ENCODE measurements at regions not wholly inside any gene's neighbourhood (a gene's known extent, or its start where the extent isn't known, plus 50 kb on each side); places are given as distances from the start of the nearest gene placed in this dataset.
"Not testable (repeated sequence)": the region's sequence is repeated elsewhere in the genome, so short reads cannot be mapped to it uniquely, and the experiment has no call there.

DNA sequence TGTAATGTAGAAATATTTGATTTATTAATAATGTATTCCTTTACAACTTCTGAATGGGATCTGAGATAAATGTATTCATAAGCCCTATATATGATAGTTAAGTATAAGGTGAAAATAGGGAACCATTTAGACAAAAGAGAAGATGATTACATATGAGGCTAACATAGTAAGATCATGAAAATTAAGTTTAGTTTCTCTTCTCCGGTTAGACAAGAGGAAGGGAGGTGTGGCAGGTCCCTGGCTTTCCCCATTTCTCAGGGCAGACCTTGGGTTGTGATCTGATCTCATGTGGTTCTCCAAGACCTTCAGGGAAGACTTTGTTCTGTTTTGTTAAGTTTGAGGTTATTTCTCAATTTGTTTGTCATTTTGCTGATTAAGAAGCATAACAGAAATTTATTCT is 341.3 kb downstream of the CNTNAP3B start:
- not testable (repeated sequence) for H3K9ac ChIP-seq (ENCODE audit: low read length); H3K4me3 ChIP-seq (ENCODE audit: low read depth, low read length); H3K36me3 ChIP-seq (ENCODE audit: control insufficient read depth, insufficient read depth, low read length); H3K27ac ChIP-seq (ENCODE audit: low read depth, low read length); H3K9me3 ChIP-seq (ENCODE audit: control insufficient read depth, insufficient read depth, low read depth, low read length); H3K27me3 ChIP-seq (ENCODE audit: control insufficient read depth, insufficient read depth, low read length); H3K4me1 ChIP-seq (ENCODE audit: control insufficient read depth, insufficient read depth, low read length)

DNA sequence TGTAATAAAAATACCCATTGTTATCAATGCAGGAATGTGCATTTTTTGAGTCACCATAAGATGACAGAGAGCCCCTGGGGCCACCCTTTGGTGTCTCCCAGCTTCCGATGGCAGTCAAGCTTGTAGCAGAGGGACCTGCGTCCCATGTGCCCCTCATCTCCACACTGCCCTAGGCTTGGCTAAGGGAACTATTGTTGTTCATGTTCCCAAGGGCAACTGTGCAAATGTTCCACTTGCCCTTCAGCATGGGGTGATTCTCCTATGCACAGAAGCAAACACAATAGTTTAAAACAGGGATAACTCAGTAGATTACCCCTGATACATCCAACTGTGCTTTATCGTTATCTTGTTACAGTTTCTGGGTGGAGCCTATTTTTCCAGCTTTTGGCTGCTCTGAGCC is 342.0 kb downstream of the CNTNAP3B start:
- not testable (repeated sequence) for H3K36me3 ChIP-seq (ENCODE audit: control insufficient read depth, insufficient read depth, low read length); H3K27ac ChIP-seq (ENCODE audit: low read depth, low read length); H3K9ac ChIP-seq (ENCODE audit: low read length); H3K27me3 ChIP-seq (ENCODE audit: control insufficient read depth, insufficient read depth, low read length); H3K9me3 ChIP-seq (ENCODE audit: control insufficient read depth, insufficient read depth, low read depth, low read length); H3K4me1 ChIP-seq (ENCODE audit: control insufficient read depth, insufficient read depth, low read length); H3K4me3 ChIP-seq (ENCODE audit: low read depth, low read length)

DNA sequence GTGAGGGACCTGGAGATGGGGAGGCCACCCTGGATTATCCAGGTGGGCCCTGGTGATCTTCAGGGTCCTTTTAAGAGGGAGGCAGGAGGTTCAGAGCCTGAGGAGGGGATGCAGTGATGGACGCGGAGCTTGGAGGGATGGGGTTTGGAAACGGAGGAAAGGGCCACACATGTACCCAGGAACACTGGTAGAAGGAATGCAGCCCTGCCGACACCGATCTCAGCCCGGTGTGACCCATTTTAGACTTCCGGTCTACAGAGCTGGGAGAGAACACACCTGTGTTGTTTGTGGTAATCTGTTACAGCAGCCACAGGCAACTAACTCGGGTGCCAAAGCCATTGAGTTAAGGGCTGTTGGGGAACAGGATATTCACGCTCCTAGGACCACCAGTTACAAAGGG is 345.2 kb downstream of the CNTNAP3B start:
- not testable (repeated sequence) for H3K4me3 ChIP-seq (ENCODE audit: low read depth, low read length); H3K27ac ChIP-seq (ENCODE audit: low read depth, low read length); H3K4me1 ChIP-seq (ENCODE audit: control insufficient read depth, insufficient read depth, low read length); H3K9me3 ChIP-seq (ENCODE audit: control insufficient read depth, insufficient read depth, low read depth, low read length); H3K27me3 ChIP-seq (ENCODE audit: control insufficient read depth, insufficient read depth, low read length); H3K9ac ChIP-seq (ENCODE audit: low read length); H3K36me3 ChIP-seq (ENCODE audit: control insufficient read depth, insufficient read depth, low read length)

DNA sequence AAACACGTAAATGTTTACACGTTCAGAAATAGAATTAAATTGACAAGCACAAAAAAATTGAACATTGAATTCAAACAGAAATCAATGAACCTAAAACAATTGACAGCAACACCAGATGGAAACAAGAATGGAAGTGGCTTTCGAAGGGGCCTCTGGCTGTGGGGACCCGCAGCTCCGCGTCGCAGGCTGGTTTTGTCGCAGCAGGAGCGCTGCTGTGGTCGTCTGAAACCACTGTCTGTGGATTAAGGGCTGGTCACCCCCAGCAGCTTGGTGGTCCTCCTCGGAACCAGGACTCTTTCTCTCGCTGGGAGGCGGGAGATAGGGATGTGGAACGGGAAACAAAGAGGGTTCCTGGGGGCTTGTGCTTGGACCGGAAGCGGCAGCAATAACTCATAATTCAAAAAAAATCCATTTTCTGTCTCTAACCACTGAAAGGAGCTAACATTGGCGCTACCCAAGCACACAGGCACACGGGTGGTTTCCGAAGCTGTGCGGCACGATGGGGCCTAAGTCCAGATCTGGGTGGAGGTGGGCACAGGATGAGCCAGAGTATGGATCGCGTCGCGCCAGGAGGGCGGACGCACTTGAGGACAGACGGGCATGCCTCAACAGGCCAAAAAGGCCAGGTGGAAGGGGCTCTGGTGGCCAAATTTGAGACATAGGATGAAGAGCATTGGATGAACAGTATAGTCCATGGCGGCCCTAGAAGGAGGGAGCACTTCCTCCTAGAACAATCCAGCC is 346.0 kb downstream of the CNTNAP3B start:
- not testable (repeated sequence) for H3K27me3 ChIP-seq (ENCODE audit: control insufficient read depth, insufficient read depth, low read length); H3K9me3 ChIP-seq (ENCODE audit: control insufficient read depth, insufficient read depth, low read depth, low read length); H3K9ac ChIP-seq (ENCODE audit: low read length); H3K27ac ChIP-seq (ENCODE audit: low read depth, low read length); H3K36me3 ChIP-seq (ENCODE audit: control insufficient read depth, insufficient read depth, low read length); H3K4me3 ChIP-seq (ENCODE audit: low read depth, low read length); H3K4me1 ChIP-seq (ENCODE audit: control insufficient read depth, insufficient read depth, low read length)

DNA sequence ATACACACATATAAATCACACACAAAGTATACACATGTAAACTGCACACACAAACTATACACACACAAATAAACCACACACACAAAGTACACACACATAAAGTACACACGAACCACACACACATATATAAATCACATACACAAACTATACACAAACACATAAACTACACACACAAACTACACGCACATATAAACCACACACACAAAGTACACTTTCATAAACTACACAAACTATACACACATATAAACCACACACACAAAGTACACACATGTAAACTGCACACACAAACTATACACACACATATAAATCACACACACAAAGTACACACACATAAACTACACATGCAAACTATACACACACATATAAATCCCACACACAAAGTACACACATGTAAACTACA is 347.3 kb downstream of the CNTNAP3B start:
- not testable (repeated sequence) for H3K4me3 ChIP-seq (ENCODE audit: low read depth, low read length); H3K9ac ChIP-seq (ENCODE audit: low read length); H3K27me3 ChIP-seq (ENCODE audit: control insufficient read depth, insufficient read depth, low read length); H3K27ac ChIP-seq (ENCODE audit: low read depth, low read length); H3K4me1 ChIP-seq (ENCODE audit: control insufficient read depth, insufficient read depth, low read length); H3K9me3 ChIP-seq (ENCODE audit: control insufficient read depth, insufficient read depth, low read depth, low read length); H3K36me3 ChIP-seq (ENCODE audit: control insufficient read depth, insufficient read depth, low read length)

DNA sequence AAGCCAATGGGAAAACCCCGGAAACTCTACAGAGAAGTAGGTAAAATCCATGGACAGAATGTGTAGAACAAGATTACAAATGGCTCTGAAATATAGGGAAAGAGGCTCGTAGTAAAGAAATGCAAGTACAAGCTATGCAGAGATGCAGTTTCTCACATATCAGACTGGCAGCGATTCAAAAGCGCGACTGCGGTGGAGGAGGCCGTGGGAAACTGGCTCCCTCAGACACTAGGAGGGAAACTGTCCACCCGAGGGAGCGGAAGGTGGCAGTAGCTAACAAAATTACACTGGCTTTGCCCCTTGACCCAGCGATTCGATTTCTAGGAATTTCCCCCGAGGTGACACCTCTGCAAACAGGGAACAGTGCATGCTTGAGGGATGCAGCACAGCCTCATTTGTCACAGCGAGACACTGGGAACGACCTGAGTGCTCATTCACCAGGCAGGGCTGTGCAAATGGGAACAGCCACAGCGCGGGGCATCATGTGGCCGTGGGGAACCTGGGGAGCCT is 349.3 kb downstream of the CNTNAP3B start:
- not testable (repeated sequence) for H3K9me3 ChIP-seq (ENCODE audit: control insufficient read depth, insufficient read depth, low read depth, low read length); H3K4me3 ChIP-seq (ENCODE audit: low read depth, low read length)

DNA sequence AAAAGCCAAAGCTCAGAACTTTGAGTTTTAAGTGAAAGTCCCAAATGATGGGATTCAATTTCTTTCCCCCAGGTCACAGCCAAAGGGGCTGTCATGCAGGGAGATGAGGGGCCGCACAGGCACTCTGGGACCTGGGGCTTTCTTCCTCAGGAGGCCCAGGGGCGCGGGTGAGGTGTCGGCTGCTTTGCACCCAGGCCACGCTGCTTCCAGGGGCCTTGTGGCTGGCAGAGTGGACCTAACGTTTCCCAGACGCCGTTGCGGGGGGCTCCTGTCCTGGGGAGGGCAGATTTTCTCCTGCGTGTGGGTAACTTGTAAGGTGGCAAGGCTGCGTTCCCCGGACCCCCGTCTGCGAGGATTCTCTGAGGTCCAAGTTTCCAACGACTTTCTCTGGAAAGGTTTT is 350.0 kb downstream of the CNTNAP3B start:
- not testable (repeated sequence) for H3K27ac ChIP-seq (ENCODE audit: low read depth, low read length); H3K9ac ChIP-seq (ENCODE audit: low read length); H3K36me3 ChIP-seq (ENCODE audit: control insufficient read depth, insufficient read depth, low read length); H3K9me3 ChIP-seq (ENCODE audit: control insufficient read depth, insufficient read depth, low read depth, low read length); H3K4me3 ChIP-seq (ENCODE audit: low read depth, low read length); H3K27me3 ChIP-seq (ENCODE audit: control insufficient read depth, insufficient read depth, low read length); H3K4me1 ChIP-seq (ENCODE audit: control insufficient read depth, insufficient read depth, low read length)

More for the DNA sequence above, 349.3 kb downstream of the CNTNAP3B start:
- not testable (repeated sequence) for H3K27me3 ChIP-seq (ENCODE audit: control insufficient read depth, insufficient read depth, low read length); H3K4me1 ChIP-seq (ENCODE audit: control insufficient read depth, insufficient read depth, low read length); H3K27ac ChIP-seq (ENCODE audit: low read depth, low read length); H3K36me3 ChIP-seq (ENCODE audit: control insufficient read depth, insufficient read depth, low read length); H3K9ac ChIP-seq (ENCODE audit: low read length)

DNA sequence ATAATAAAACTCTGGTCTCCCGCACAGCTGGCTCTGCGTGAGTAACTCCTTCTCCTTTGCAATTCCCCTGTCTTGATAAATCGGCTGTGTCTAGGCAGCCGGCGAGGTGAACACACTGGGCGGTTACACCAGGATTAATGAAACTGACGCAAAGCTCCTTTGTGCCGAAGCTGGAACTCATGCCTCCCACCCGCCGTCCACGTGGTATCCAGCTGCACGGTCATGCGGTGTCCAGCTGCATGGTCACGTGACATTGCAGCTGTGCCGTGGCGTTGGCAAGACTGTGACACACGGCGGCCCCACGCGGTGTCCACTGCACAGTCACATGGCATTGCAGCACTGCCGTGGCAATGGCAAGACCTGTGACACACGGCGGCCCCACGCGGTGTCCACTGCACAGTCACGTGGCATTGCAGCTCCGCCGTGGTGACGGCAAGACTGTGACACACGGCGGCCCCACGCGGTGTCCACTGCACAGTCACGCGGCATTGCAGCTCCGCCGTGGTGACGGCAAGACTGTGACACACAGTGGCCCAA is 350.6 kb downstream of the CNTNAP3B start:
- not testable (repeated sequence) for H3K4me3 ChIP-seq (ENCODE audit: low read depth, low read length); H3K36me3 ChIP-seq (ENCODE audit: control insufficient read depth, insufficient read depth, low read length); H3K9me3 ChIP-seq (ENCODE audit: control insufficient read depth, insufficient read depth, low read depth, low read length); H3K27me3 ChIP-seq (ENCODE audit: control insufficient read depth, insufficient read depth, low read length); H3K27ac ChIP-seq (ENCODE audit: low read depth, low read length); H3K9ac ChIP-seq (ENCODE audit: low read length); H3K4me1 ChIP-seq (ENCODE audit: control insufficient read depth, insufficient read depth, low read length)

DNA sequence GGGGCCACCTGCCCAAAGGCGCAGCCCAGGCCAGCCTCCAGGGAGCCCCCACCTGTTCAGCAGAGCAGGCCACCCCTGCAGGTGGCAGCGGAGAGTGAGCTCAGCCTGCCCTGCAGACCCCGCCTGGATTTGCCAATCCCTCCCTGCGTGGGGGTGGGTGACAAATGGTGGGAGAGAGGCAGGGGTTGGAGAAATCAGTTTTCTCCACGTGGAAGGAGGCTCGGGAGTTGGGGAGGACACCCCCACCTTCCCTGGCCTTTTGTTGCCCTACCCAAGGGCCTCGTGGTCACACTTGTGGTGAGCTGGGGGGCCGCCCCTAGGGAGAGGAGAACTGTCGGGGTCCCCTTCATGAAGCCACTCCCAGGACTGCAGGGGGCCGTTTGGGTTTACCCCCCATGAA is 351.7 kb downstream of the CNTNAP3B start:
- not testable (repeated sequence) for H3K9me3 ChIP-seq (ENCODE audit: control insufficient read depth, insufficient read depth, low read depth, low read length); H3K36me3 ChIP-seq (ENCODE audit: control insufficient read depth, insufficient read depth, low read length); H3K9ac ChIP-seq (ENCODE audit: low read length); H3K4me1 ChIP-seq (ENCODE audit: control insufficient read depth, insufficient read depth, low read length); H3K27ac ChIP-seq (ENCODE audit: low read depth, low read length); H3K4me3 ChIP-seq (ENCODE audit: low read depth, low read length); H3K27me3 ChIP-seq (ENCODE audit: control insufficient read depth, insufficient read depth, low read length)

DNA sequence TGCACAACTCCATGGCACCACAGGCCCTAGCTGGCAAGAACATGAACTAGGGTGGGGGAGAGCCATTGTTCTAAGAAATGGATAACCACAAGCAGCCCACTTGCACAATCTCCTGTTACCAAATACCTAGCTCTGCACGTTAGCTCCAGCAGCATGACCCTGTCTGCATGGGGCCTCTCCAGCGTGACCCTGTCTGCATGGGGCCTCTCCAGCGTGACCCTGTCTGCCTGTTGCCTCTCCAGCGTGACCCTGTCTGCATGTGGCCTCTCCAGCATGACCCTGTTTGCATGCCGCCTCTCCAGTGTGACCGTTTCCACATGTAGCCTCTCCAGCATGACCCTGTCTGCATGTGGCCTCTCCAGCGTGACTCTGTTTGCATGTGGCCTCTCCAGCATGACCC is 356.7 kb downstream of the CNTNAP3B start:
- not testable (repeated sequence) for H3K36me3 ChIP-seq (ENCODE audit: control insufficient read depth, insufficient read depth, low read length); H3K4me3 ChIP-seq (ENCODE audit: low read depth, low read length); H3K27ac ChIP-seq (ENCODE audit: low read depth, low read length); H3K9ac ChIP-seq (ENCODE audit: low read length); H3K4me1 ChIP-seq (ENCODE audit: control insufficient read depth, insufficient read depth, low read length); H3K27me3 ChIP-seq (ENCODE audit: control insufficient read depth, insufficient read depth, low read length); H3K9me3 ChIP-seq (ENCODE audit: control insufficient read depth, insufficient read depth, low read depth, low read length)

DNA sequence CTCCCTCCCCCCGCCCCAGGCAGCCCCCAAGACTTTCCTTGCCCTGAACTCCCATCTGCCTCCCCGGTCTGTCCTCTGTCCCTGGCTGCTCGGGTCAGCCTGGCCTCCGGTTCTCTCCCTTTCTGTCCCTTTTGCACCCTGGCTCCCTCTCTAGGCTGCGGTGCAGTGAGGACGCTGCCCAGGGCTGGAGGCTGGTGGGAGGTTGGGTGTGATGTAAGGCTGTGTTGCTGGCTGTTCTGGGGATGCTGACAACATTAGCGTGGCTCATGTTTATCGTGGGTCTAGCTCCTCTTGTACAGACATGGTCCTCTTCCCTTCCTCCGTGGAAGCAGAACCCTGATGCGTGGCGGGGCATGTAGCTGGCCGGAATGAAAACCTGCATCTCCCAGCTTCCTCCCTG is 357.5 kb downstream of the CNTNAP3B start:
- not testable (repeated sequence) for H3K9ac ChIP-seq (ENCODE audit: low read length); H3K4me1 ChIP-seq (ENCODE audit: control insufficient read depth, insufficient read depth, low read length); H3K36me3 ChIP-seq (ENCODE audit: control insufficient read depth, insufficient read depth, low read length); H3K4me3 ChIP-seq (ENCODE audit: low read depth, low read length); H3K9me3 ChIP-seq (ENCODE audit: control insufficient read depth, insufficient read depth, low read depth, low read length); H3K27ac ChIP-seq (ENCODE audit: low read depth, low read length); H3K27me3 ChIP-seq (ENCODE audit: control insufficient read depth, insufficient read depth, low read length)

DNA sequence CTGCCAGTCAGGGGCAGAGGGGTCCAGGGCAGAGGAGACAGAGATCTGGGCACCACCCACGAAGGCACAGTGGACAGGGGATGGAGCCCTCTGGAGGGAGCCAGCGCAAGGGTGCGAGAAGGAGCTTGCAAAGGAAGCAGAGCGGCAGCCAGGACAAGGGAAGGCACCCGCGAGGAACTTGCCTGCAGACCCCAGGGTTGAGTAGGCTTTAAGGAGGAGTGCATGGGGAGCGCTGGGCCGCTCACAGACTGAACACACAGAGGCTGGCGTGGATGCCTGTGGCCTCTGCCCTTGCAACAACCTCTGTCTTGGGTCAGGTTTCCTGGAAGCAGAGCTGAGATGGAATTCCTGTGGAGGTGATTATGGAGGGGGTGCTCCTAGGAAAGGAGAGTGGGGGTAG is 374.4 kb downstream of the CNTNAP3B start:
- H3K9me3 ChIP-seq (ENCODE audit: control insufficient read depth, insufficient read depth, low read depth, low read length); H3K4me1 ChIP-seq (ENCODE audit: control insufficient read depth, insufficient read depth, low read length); H3K27me3 ChIP-seq (ENCODE audit: control insufficient read depth, insufficient read depth, low read length); H3K27ac ChIP-seq (ENCODE audit: low read depth, low read length); H3K4me3 ChIP-seq (ENCODE audit: low read depth, low read length); H3K9ac ChIP-seq (ENCODE audit: low read length); H3K36me3 ChIP-seq (ENCODE audit: control insufficient read depth, insufficient read depth, low read length): not testable (repeated sequence)

All from HUES6 (cell line).